Left lung (tissue), 4 donors: ENCODE measurements at regions not wholly inside any gene's neighbourhood (a gene's known extent, or its start where the extent isn't known, plus 50 kb on each side); places are given as distances from the start of the nearest gene placed in this dataset.
"Not testable (repeated sequence)": the region's sequence is repeated elsewhere in the genome, so short reads cannot be mapped to it uniquely, and the experiment has no call there.

Source experiments
- ATAC-seq: fragments of 200-7000 bp; cut with Tn5 transposase; one replicate; pipeline ENCODE4 v1.9.1; 2020; ENCODE audit warnings: moderate library complexity
- DNase-seq, 4 donors: peaks; one replicate each; pipeline ENCODE4 v3.0.0-alpha.2; 2013 to 2020
- H3K27ac ChIP-seq, 2 donors: fragments of 200-600 bp; sonication (generic) in 1 of 2; one replicate each; pipeline versions ENCODE4 v1.5.0 to v1.8.0; 2020 to 2021
- H3K27me3 ChIP-seq, 2 donors: fragments of 200-600 bp; sonication (generic) in 1 of 2; one replicate each; pipeline versions ENCODE4 v1.5.0 to v1.8.0; 2020 to 2021
- H3K36me3 ChIP-seq, 2 donors: fragments of 200-600 bp; sonication (generic) in 1 of 2; one replicate each; pipeline versions ENCODE4 v1.5.0 to v1.8.0; 2020 to 2021
- H3K4me1 ChIP-seq, 2 donors: fragments of 200-600 bp; one replicate each; pipeline ENCODE4 v1.8.0; 2021
- H3K4me3 ChIP-seq, 2 donors: fragments of 200-600 bp; sonication (generic) in 1 of 2; one replicate each; pipeline versions ENCODE4 v1.5.0 to v1.8.0; 2020 to 2021; ENCODE audit warnings: mild to moderate bottlenecking in 1 of 2
- H3K9me3 ChIP-seq, 2 donors: fragments of 200-600 bp; sonication (generic) in 1 of 2; one replicate each; pipeline versions ENCODE4 v1.5.0 to v1.8.0; 2020 to 2021
- intact Hi-C, 2 donors: fragments of 100-400 bp; cut with DNase I; formaldehyde crosslinking; loops; one replicate each; pipeline versions ENCODE4 v1.11.2 to v1.14.2; 2022
- TF ChIP-seq, protein P1 (sequence below), 2 donors: fragments of 200-600 bp; sonication (generic) in 1 of 2; IDR thresholded peaks; one replicate each; pipeline versions ENCODE4 v1.5.0 to v1.8.0; 2021; ENCODE audit warnings: antibody characterized with exemption in 2 of 2
- donor health status: DM: no; HTN: yes; CAD: no.
- donor health status: DM: no; HTN: no; CAD: no.

DNA sequence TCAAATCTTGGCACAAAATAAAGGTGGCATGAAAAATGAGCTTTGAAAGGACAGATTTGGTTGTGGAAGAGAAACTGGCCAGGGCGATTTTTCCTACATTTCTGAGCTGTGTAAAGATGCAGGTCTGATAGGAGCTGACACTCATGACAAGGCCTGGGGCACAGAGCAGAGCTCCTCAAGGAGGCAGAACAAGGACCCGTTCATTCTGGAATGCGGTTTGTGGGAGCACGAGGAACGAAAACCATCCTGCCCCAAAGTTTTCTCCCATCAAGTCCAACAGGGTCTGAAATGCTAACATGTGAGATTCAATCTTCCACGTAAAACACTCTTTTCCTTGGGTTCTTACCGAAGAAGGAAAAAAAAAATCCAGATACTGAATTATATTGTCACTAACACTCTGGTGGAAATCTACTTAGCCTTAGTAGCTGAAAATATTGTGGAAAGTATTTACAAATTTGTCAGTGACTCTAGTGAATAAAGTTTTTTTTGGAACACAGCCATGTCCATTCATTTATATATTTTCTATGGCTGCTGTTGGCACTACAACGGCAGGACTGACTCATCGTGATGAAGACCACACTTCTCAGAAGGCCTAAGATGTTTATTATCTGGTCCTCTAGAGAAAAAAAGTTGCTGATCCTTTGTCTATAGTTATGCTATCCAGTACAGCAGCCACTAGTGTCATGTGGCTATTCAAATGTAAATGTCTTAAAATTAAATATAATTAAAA is 215.7 kb downstream of the BAMBI start:
- no peak for ATAC-seq
- intact Hi-C loops = no loop called here
- DNase-seq = no peak
- Histone ChIP-seq H3K27ac (no peak overlapping the region), H3K36me3 (no peaks in the 10 kb centered on the region), H3K9me3 (no peaks in the 10 kb centered on the region), H3K4me3 (no peak overlapping the region), H3K27me3 (no peaks in the 10 kb centered on the region), H3K4me1 (no peaks in the 10 kb centered on the region)
- TF ChIP-seq, protein P1, sequence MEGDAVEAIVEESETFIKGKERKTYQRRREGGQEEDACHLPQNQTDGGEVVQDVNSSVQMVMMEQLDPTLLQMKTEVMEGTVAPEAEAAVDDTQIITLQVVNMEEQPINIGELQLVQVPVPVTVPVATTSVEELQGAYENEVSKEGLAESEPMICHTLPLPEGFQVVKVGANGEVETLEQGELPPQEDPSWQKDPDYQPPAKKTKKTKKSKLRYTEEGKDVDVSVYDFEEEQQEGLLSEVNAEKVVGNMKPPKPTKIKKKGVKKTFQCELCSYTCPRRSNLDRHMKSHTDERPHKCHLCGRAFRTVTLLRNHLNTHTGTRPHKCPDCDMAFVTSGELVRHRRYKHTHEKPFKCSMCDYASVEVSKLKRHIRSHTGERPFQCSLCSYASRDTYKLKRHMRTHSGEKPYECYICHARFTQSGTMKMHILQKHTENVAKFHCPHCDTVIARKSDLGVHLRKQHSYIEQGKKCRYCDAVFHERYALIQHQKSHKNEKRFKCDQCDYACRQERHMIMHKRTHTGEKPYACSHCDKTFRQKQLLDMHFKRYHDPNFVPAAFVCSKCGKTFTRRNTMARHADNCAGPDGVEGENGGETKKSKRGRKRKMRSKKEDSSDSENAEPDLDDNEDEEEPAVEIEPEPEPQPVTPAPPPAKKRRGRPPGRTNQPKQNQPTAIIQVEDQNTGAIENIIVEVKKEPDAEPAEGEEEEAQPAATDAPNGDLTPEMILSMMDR (IDR thresholded peaks at IDR 0.05) = no peak

DNA sequence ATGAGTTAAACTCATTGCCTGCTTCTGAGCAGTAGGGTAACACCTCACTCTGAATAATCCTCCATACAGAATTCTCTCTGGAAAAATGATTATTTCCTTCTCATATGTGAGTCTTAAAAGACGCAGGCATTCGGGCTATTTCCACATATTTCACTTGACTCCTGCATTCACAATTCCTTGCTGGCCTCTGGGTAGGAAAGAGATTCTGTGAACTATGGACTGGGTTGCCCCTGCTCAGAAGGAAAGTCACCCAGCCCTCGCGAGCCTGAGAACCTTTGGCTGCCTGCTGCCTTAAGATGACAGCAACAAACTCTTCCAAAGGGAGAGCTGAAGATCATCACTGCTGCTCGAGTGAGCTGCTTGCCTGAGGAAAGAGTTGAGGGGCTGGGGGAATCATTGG is 216.8 kb downstream of the BAMBI start:
- Histone ChIP-seq H3K4me1 (no peaks in the 10 kb centered on the region), H3K36me3 (no peaks in the 10 kb centered on the region), H3K9me3 (no peaks in the 10 kb centered on the region), H3K27me3 (no peaks in the 10 kb centered on the region), H3K4me3 (no peak overlapping the region), H3K27ac (no peak overlapping the region)
- TF ChIP-seq, protein P1 (IDR thresholded peaks at IDR 0.05) = no peak
- no peak for DNase-seq
- intact Hi-C loops = no loop called here
- ATAC-seq = no peak

DNA sequence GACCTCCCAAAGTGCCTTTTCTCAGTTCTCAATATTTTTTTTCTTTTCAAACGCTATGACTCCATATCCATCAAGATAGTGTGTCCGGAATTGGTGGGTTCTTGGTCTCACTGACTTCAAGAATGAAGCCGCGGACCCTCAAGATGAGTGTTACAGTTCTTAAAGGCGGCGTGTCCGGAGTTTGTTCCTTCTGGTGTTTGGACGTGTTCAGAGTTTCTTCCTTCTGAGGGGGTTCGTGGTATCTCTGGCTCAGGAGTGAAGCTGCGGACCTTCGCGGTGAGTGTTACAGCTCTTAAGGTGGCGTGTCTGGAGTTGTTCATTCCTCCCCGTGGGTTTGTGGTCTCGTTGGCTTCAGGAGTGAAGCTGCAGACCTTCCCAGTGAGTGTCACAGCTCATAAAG is 218.3 kb downstream of the BAMBI start:
- H3K9me3 ChIP-seq, H3K4me3 ChIP-seq, intact Hi-C loops, DNase-seq, H3K36me3 ChIP-seq, H3K27me3 ChIP-seq, H3K27ac ChIP-seq, H3K4me1 ChIP-seq, ATAC-seq: not testable (repeated sequence)

DNA sequence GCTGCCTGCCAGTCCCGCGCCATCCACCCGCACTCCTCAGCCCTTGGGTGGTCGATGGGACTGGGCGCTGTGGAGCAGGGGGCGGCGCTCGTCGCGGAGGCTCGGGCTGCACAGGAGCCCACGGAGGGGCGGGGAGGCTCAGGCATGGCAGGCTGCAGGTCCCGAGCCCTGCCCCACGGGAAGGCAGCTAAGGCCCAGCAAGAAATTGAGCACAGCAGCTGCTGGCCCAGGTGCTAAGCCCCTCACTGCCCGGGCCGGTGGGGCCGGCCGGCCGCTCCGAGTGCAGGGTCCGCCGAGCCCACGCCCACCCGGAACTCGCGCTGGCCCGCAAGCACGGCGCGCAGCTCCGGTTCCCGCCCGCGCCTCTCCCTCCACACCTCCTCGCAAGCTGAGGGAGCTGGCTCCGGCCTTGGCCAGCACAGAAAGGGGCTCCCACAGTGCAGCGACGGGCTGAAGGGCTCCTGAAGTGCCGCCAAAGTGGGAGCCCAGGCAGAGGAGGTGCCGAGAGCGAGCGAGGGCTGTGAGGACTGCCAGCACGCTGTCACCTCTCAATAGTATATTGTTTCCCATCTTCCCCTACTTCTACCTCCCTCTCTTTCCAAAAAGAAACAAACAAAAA is 219.6 kb downstream of the BAMBI start:
- DNase-seq, H3K27me3 ChIP-seq, intact Hi-C loops, H3K4me1 ChIP-seq, H3K27ac ChIP-seq, ATAC-seq, H3K36me3 ChIP-seq, H3K4me3 ChIP-seq, H3K9me3 ChIP-seq: not testable (repeated sequence)

DNA sequence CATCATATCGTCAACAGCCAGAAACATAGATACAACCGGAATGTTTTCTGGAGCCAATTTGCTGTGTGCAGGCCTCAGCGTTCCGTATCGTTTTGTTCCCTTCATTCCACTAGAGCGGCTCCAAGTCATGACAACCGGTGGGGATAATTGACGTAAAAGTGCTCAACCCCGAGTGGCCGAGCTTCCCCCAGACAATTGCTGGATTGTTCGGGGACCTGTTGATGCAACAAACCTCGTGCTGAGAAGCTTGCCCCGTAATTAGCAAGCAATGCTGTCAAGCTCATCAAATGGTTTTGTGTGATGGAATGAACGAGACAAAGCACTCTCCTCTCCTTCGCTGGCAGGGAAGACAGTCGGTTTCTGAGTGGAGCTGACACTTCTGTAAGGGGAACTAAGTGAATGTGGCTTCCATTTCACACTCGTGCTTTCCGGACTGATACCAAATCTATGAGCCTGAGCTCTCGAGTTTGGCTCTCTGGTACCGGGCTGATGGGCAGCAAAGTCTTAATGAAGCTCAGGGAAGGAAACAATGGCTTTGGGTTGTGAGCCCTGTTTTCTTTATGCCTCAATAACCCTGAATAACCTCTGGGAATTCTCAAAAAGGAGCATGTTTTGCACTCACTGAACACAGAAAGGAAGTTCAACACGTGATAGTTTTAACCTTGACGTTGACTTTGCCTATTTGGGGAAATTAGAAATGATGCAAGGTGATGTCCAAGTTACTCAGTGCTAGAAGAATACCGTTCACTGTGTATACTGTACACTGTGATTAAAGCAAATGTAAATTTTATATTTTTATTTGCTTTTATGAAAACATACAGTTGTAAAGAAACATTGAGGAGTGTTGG is 220.5 kb downstream of the BAMBI start:
- Histone ChIP-seq H3K4me3 (no peak overlapping the region), H3K9me3 (no peaks in the 10 kb centered on the region), H3K36me3 (no peaks in the 10 kb centered on the region), H3K4me1 (no peaks in the 10 kb centered on the region), H3K27ac (no peak overlapping the region), H3K27me3 (no peaks in the 10 kb centered on the region)
- TF ChIP-seq, protein P1 (IDR thresholded peaks at IDR 0.05) = no peak
- intact Hi-C loops = no loop called here
- no peak for ATAC-seq
- no peak for DNase-seq

DNA sequence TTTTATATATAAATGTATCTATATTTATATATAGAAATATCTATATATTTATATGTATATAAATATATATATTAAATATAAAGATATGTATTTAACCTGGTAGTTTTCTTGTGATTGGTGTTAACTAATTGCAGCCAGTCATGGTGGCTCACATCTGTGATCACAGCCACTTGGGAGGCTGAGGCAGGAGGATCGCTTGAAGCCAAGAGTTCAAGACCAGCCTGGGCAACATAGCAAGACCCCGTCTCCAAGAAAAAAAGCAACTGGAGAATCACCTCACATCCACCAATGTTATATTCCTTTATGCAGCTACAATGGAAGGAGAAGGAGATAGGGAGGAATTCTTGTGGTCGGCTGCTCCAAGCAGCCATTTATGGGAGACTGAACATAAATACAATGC is 224.9 kb downstream of the BAMBI start:
- no peak overlapping the region for H3K27ac ChIP-seq
- TF ChIP-seq, protein P1 (IDR thresholded peaks at IDR 0.05) = no peak
- DNase-seq (no peak), ATAC-seq (no peak)
- no peak overlapping the region for H3K4me3 ChIP-seq
- no peaks in the 10 kb centered on the region for H3K27me3 ChIP-seq
- no peaks in the 10 kb centered on the region for H3K36me3 ChIP-seq
- H3K4me1 ChIP-seq = no peaks in the 10 kb centered on the region
- intact Hi-C loops = no loop called here
- no peaks in the 10 kb centered on the region for H3K9me3 ChIP-seq
